Kidney (tissue), 13 donors: ENCODE measurements at regions not wholly inside any gene's neighbourhood (a gene's known extent, or its start where the extent isn't known, plus 50 kb on each side); places are given as distances from the start of the nearest gene placed in this dataset.

Experiments used
- DNase-seq, 5 donors: peaks; one replicate each; pipeline ENCODE4 v3.0.0-alpha.2; 2013 to 2020
- FAIRE-seq: peaks from 2 replicates; lab custom pipeline; 2012; peaks lifted over from hg19 to GRCh38; lab: Jason Lieb, UNC
- H3K27ac ChIP-seq, 2 donors: one replicate each; pipeline ENCODE4 v1.7.0; 2013; ENCODE audit warnings: low read depth in 2 of 2, low read length in 2 of 2, inconsistent platforms in 1 of 2
- H3K27me3 ChIP-seq: one replicate; pipeline ENCODE4 v1.7.1; 2013; ENCODE audit warnings: low read length, inconsistent platforms; ENCODE audit not compliant: control insufficient read depth, insufficient read depth
- H3K36me3 ChIP-seq, 3 donors: one replicate each; pipeline versions ENCODE4 v1.7.0 to v1.7.1; 2013; ENCODE audit warnings: low read length in 3 of 3, control low read depth in 1 of 3, inconsistent platforms in 1 of 3; ENCODE audit not compliant: insufficient read depth in 3 of 3, control insufficient read depth in 2 of 3
- H3K4me1 ChIP-seq, 3 donors: one replicate each; pipeline versions ENCODE4 v1.7.0 to v1.7.1; 2013; ENCODE audit warnings: low read length in 3 of 3, inconsistent platforms in 1 of 3, low read depth in 1 of 3; ENCODE audit not compliant: control insufficient read depth in 2 of 3, insufficient read depth in 2 of 3
- H3K4me3 ChIP-seq, 3 donors: one replicate each; pipeline versions ENCODE4 v1.7.0 to v1.8.1; 2013; ENCODE audit warnings: low read length in 3 of 3, control low read depth in 1 of 3, inconsistent platforms in 1 of 3
- H3K9ac ChIP-seq, 3 donors: one replicate each; pipeline versions ENCODE4 v1.7.0 to v1.7.1; 2013; ENCODE audit warnings: low read length in 3 of 3, control low read depth in 1 of 3, inconsistent platforms in 1 of 3
- H3K9me3 ChIP-seq, 3 donors: one replicate each; pipeline versions ENCODE4 v1.7.0 to v1.7.1; 2013; ENCODE audit warnings: low read length in 3 of 3, control low read depth in 1 of 3, inconsistent platforms in 1 of 3; ENCODE audit not compliant: control insufficient read depth in 2 of 3, insufficient read depth in 1 of 3
- CTCF ChIP-seq: IDR thresholded peaks from 3 replicates; pipeline ENCODE4 v1.5.1; 2012; ENCODE audit warnings: mild to moderate bottlenecking, moderate library complexity, borderline replicate concordance; ENCODE audit not compliant: insufficient read depth; ENCODE audit errors: extremely low read depth
- intact Hi-C: fragments of 100-400 bp; cut with DNase I; formaldehyde crosslinking; loops from one replicate; pipeline ENCODE4 v1.11.1; 2022
- donor health status: control.
- donor health status: control.
- donor health status: control.
- donor health status: control.
- donor health status: control.
- donor health status: DM: yes; HTN: yes; CAD: no.
- donor health status: Normal renal cell carcinoma (clear cell type).

GRCh38 chr2:48114256-48114655 is 200.2 kb upstream of the FOXN2 start:
- Histone ChIP-seq H3K27ac (no peak overlapping the region), H3K4me3 (no peak overlapping the region), H3K27me3 (no peaks in the 10 kb centered on the region), H3K4me1 (peaks cover 0 to 2% (median 0%) of the 10 kb centered on the region in 3 donors), H3K36me3 (no peaks in the 10 kb centered on the region), H3K9ac (no peak overlapping the region), H3K9me3 (no peaks in the 10 kb centered on the region)
- no peak for DNase-seq
- no peak for FAIRE-seq
- intact Hi-C loops = no loop called here
- TF ChIP-seq CTCF = no peak

GRCh38 chr2:48116497-48116896 is 198.0 kb upstream of the FOXN2 start:
- intact Hi-C loops = no loop called here
- no peak for FAIRE-seq
- no peak for TF ChIP-seq CTCF

GRCh38 chr2:48118895-48119294 is 195.6 kb upstream of the FOXN2 start:
- Histone ChIP-seq H3K27me3 (no peaks in the 10 kb centered on the region), H3K4me3 (no peak overlapping the region), H3K9me3 (no peaks in the 10 kb centered on the region), H3K36me3 (no peaks in the 10 kb centered on the region), H3K9ac (no peak overlapping the region), H3K27ac (no peak overlapping the region), H3K4me1 (no peaks in the 10 kb centered on the region)
- DNase-seq (no peak), FAIRE-seq (no peak)
- intact Hi-C loops = no loop called here
- TF ChIP-seq CTCF = no peak

More at GRCh38 chr2:48116497-48116896, 198.0 kb upstream of the FOXN2 start:
- H3K9ac ChIP-seq = no peak overlapping the region
- no peaks in the 10 kb centered on the region for H3K36me3 ChIP-seq
- no peak overlapping the region for H3K27ac ChIP-seq
- H3K27me3 ChIP-seq = no peaks in the 10 kb centered on the region
- no peak overlapping the region for H3K4me3 ChIP-seq
- DNase-seq = no peak
- no peaks in the 10 kb centered on the region for H3K4me1 ChIP-seq
- H3K9me3 ChIP-seq = no peaks in the 10 kb centered on the region

- Histone ChIP-seq H3K27ac (no peak overlapping the region), H3K4me3 (no peak overlapping the region), H3K36me3 (no peaks in the 10 kb centered on the region), H3K9me3 (no peaks in the 10 kb centered on the region), H3K27me3 (no peaks in the 10 kb centered on the region), H3K4me1 (no peaks in the 10 kb centered on the region), H3K9ac (no peak overlapping the region)
- intact Hi-C loops = no loop called here
- FAIRE-seq = no peak
- no peak for DNase-seq
- no peak for TF ChIP-seq CTCF
Observed at GRCh38 chr2:48120112-48120511, 194.4 kb upstream of the FOXN2 start.
